H1 (cell line): ENCODE measurements at regions not wholly inside any gene's neighbourhood (a gene's known extent, or its start where the extent isn't known, plus 50 kb on each side); places are given as distances from the start of the nearest gene placed in this dataset.

Experiments used
- EGR1 ChIP-seq: IDR thresholded peaks from 2 replicates; pipeline ENCODE4 v1.6.1; 2011; ENCODE audit warnings: low read depth, low read length, borderline replicate concordance
- NRF1 ChIP-seq: IDR thresholded peaks from 2 replicates; pipeline ENCODE4 v1.6.1; 2011; ENCODE audit warnings: mild to moderate bottlenecking, low read depth, low read length, improper control_type of control experiment
- POLR2A ChIP-seq, 2 experiments: IDR thresholded peaks; 1 replicate in 1 of 2; 2 replicates in 1 of 2; pipeline ENCODE4 v1.6.1; 2011; ENCODE audit warnings: low read depth in 2 of 2, low read length in 2 of 2, mild to moderate bottlenecking in 2 of 2; ENCODE audit errors: control extremely low read depth in 1 of 2
- TBP ChIP-seq: IDR thresholded peaks from 2 replicates; pipeline ENCODE4 v1.6.1; 2011; ENCODE audit warnings: low read depth, low read length, improper control_type of control experiment
- TF ChIP-seq, protein P1 (sequence below): fragments of 300-600 bp; sonication (generic); IDR thresholded peaks from 2 replicates; pipeline ENCODE4 v1.7.1; 2012; ENCODE audit warnings: low read length, moderate library complexity, mild to moderate bottlenecking, inconsistent platforms; ENCODE audit not compliant: insufficient replicate concordance

DNA sequence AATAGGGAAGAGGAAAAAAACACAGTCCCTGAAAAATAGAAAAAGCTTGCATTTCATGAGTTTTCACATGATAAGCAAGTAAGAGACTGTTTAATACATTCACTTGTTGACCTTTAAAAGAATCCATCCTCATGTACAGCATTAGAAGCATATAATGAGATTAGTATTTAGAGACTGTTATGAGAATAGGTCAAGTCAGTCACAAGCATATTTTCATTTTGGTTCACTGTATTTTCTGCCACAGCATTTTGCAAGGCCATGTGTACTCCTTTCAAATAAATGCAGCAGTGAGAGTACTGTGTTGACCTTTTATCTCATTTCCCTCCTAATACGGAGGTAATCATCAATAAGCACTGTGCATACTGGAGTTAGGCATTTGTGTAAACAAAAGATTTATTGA, 162.2 kb upstream of the SETMAR start (continued):
- TF ChIP-seq, protein P1, sequence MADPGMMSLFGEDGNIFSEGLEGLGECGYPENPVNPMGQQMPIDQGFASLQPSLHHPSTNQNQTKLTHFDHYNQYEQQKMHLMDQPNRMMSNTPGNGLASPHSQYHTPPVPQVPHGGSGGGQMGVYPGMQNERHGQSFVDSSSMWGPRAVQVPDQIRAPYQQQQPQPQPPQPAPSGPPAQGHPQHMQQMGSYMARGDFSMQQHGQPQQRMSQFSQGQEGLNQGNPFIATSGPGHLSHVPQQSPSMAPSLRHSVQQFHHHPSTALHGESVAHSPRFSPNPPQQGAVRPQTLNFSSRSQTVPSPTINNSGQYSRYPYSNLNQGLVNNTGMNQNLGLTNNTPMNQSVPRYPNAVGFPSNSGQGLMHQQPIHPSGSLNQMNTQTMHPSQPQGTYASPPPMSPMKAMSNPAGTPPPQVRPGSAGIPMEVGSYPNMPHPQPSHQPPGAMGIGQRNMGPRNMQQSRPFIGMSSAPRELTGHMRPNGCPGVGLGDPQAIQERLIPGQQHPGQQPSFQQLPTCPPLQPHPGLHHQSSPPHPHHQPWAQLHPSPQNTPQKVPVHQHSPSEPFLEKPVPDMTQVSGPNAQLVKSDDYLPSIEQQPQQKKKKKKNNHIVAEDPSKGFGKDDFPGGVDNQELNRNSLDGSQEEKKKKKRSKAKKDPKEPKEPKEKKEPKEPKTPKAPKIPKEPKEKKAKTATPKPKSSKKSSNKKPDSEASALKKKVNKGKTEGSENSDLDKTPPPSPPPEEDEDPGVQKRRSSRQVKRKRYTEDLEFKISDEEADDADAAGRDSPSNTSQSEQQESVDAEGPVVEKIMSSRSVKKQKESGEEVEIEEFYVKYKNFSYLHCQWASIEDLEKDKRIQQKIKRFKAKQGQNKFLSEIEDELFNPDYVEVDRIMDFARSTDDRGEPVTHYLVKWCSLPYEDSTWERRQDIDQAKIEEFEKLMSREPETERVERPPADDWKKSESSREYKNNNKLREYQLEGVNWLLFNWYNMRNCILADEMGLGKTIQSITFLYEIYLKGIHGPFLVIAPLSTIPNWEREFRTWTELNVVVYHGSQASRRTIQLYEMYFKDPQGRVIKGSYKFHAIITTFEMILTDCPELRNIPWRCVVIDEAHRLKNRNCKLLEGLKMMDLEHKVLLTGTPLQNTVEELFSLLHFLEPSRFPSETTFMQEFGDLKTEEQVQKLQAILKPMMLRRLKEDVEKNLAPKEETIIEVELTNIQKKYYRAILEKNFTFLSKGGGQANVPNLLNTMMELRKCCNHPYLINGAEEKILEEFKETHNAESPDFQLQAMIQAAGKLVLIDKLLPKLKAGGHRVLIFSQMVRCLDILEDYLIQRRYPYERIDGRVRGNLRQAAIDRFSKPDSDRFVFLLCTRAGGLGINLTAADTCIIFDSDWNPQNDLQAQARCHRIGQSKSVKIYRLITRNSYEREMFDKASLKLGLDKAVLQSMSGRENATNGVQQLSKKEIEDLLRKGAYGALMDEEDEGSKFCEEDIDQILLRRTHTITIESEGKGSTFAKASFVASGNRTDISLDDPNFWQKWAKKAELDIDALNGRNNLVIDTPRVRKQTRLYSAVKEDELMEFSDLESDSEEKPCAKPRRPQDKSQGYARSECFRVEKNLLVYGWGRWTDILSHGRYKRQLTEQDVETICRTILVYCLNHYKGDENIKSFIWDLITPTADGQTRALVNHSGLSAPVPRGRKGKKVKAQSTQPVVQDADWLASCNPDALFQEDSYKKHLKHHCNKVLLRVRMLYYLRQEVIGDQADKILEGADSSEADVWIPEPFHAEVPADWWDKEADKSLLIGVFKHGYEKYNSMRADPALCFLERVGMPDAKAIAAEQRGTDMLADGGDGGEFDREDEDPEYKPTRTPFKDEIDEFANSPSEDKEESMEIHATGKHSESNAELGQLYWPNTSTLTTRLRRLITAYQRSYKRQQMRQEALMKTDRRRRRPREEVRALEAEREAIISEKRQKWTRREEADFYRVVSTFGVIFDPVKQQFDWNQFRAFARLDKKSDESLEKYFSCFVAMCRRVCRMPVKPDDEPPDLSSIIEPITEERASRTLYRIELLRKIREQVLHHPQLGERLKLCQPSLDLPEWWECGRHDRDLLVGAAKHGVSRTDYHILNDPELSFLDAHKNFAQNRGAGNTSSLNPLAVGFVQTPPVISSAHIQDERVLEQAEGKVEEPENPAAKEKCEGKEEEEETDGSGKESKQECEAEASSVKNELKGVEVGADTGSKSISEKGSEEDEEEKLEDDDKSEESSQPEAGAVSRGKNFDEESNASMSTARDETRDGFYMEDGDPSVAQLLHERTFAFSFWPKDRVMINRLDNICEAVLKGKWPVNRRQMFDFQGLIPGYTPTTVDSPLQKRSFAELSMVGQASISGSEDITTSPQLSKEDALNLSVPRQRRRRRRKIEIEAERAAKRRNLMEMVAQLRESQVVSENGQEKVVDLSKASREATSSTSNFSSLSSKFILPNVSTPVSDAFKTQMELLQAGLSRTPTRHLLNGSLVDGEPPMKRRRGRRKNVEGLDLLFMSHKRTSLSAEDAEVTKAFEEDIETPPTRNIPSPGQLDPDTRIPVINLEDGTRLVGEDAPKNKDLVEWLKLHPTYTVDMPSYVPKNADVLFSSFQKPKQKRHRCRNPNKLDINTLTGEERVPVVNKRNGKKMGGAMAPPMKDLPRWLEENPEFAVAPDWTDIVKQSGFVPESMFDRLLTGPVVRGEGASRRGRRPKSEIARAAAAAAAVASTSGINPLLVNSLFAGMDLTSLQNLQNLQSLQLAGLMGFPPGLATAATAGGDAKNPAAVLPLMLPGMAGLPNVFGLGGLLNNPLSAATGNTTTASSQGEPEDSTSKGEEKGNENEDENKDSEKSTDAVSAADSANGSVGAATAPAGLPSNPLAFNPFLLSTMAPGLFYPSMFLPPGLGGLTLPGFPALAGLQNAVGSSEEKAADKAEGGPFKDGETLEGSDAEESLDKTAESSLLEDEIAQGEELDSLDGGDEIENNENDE: no peak
- no peak for TF ChIP-seq EGR1
- TF ChIP-seq POLR2A (IDR thresholded peaks at IDR 0.05; ENCODE audit: control extremely low read depth in 1 of 2, low read depth in 2 of 2, low read length in 2 of 2): no peak
- no peak for TF ChIP-seq TBP
- TF ChIP-seq NRF1: no peak
